GM18858 (cell line): ENCODE measurements at regions not wholly inside any gene's neighbourhood (a gene's known extent, or its start where the extent isn't known, plus 50 kb on each side); places are given as distances from the start of the nearest gene placed in this dataset.

Experiments
- ATAC-seq: cut with Tn5 transposase; IDR thresholded peaks from one replicate; pipeline ENCODE4 v1.9.1; 2021; ENCODE audit not compliant: unreplicated experiment

- no peak for ATAC-seq
Measured at GRCh38 chr22:34879001-34879400, 187.0 kb upstream of the ISX start.

GRCh38 chr22:34880662-34881061 lies 185.3 kb upstream of the ISX start:
- no peak for ATAC-seq

GRCh38 chr22:34881453-34881852 lies 184.5 kb upstream of the ISX start:
- ATAC-seq, result no peak

GRCh38 chr22:34885852-34886251 lies 180.1 kb upstream of the ISX start:
- ATAC-seq, result no peak

GRCh38 chr22:34886391-34886790 lies 179.6 kb upstream of the ISX start:
- no peak for ATAC-seq

GRCh38 chr22:34886812-34887211 lies 179.1 kb upstream of the ISX start:
- no peak for ATAC-seq

- ATAC-seq, result no peak
Measured at GRCh38 chr22:34897126-34897525, 168.8 kb upstream of the ISX start.

GRCh38 chr22:34902335-34902734 lies 163.6 kb upstream of the ISX start:
- ATAC-seq, result no peak

- ATAC-seq, result no peak
Measured at GRCh38 chr22:34903416-34903815, 162.5 kb upstream of the ISX start.

- no peak for ATAC-seq
Measured at GRCh38 chr22:34904486-34904885, 161.5 kb upstream of the ISX start.

- no peak for ATAC-seq
Measured at GRCh38 chr22:34913826-34914225, 152.1 kb upstream of the ISX start.

GRCh38 chr22:34914846-34915245 lies 151.1 kb upstream of the ISX start:
- no peak for ATAC-seq

GRCh38 chr22:34917239-34917638 lies 148.7 kb upstream of the ISX start:
- ATAC-seq, result no peak

- ATAC-seq, result no peak
Measured at GRCh38 chr22:34931026-34931425, 134.9 kb upstream of the ISX start.

GRCh38 chr22:34934261-34934660 lies 131.7 kb upstream of the ISX start:
- ATAC-seq, result no peak

- ATAC-seq, result no peak
Measured at GRCh38 chr22:34943830-34944229, 122.1 kb upstream of the ISX start.

GRCh38 chr22:34946339-34946985 lies 119.5 kb upstream of the ISX start:
- no peak for ATAC-seq

- no peak for ATAC-seq
Measured at GRCh38 chr22:34950489-34950888, 115.5 kb upstream of the ISX start.

GRCh38 chr22:34951212-34951611 lies 114.7 kb upstream of the ISX start:
- ATAC-seq, result no peak

- no peak for ATAC-seq
Measured at GRCh38 chr22:34960005-34960404, 106.0 kb upstream of the ISX start.

- no peak for ATAC-seq
Measured at GRCh38 chr22:34966980-34967565, 98.9 kb upstream of the ISX start.

GRCh38 chr22:34969001-34969790 lies 96.8 kb upstream of the ISX start:
- no peak for ATAC-seq
